ENCODE measurements at regions not wholly inside any gene's neighbourhood (a gene's known extent, or its start where the extent isn't known, plus 50 kb on each side); places are given as distances from the start of the nearest gene placed in this dataset.

DNA sequence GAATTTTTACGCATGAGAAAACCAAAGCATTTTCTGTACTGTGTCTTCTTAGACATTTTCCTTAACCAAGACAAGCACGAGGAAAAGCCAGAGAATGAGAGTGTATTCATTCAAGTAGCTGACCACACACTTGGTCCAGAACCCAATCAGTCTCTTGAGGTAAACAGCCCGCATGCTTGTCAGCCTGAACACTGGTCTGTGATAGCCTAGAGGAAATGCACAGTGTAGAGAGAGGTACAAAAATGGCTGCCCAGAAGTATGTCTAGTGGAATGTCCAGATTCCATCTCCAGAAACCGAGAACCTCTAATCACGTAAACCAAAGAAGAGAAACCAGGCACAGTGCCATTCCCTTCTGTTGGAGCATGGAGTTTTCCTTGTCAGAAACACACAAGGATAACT, 80.0 kb upstream of the SNX2 start:
- TF ChIP-seq EP300 (IDR thresholded peaks at IDR 0.05; ENCODE audit: low read depth) (no peak), POLR2A (IDR thresholded peaks at IDR 0.05) (no peak)
- TF ChIP-seq, protein P1, sequence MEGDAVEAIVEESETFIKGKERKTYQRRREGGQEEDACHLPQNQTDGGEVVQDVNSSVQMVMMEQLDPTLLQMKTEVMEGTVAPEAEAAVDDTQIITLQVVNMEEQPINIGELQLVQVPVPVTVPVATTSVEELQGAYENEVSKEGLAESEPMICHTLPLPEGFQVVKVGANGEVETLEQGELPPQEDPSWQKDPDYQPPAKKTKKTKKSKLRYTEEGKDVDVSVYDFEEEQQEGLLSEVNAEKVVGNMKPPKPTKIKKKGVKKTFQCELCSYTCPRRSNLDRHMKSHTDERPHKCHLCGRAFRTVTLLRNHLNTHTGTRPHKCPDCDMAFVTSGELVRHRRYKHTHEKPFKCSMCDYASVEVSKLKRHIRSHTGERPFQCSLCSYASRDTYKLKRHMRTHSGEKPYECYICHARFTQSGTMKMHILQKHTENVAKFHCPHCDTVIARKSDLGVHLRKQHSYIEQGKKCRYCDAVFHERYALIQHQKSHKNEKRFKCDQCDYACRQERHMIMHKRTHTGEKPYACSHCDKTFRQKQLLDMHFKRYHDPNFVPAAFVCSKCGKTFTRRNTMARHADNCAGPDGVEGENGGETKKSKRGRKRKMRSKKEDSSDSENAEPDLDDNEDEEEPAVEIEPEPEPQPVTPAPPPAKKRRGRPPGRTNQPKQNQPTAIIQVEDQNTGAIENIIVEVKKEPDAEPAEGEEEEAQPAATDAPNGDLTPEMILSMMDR (IDR thresholded peaks at IDR 0.05): no peak

Data from transverse colon (tissue), 3 donors.